GM21526 (cell line): ENCODE measurements at regions not wholly inside any gene's neighbourhood (a gene's known extent, or its start where the extent isn't known, plus 50 kb on each side); places are given as distances from the start of the nearest gene placed in this dataset.
"Not testable (repeated sequence)": the region's sequence is repeated elsewhere in the genome, so short reads cannot be mapped to it uniquely, and the experiment has no call there.

Source experiments
- ATAC-seq: cut with Tn5 transposase; IDR thresholded peaks from one replicate; pipeline ENCODE4 v1.9.1; 2021; ENCODE audit warnings: moderate library complexity; ENCODE audit not compliant: unreplicated experiment, low FRiP score

- no peak for ATAC-seq
Measured at GRCh38 chr7:69256634-69257081, 341.6 kb upstream of the AUTS2 start.

- ATAC-seq, result no peak
Measured at GRCh38 chr7:69257592-69257991, 340.7 kb upstream of the AUTS2 start.

GRCh38 chr7:69259445-69259844 is 338.8 kb upstream of the AUTS2 start:
- ATAC-seq, result no peak

GRCh38 chr7:69260023-69260422 is 338.3 kb upstream of the AUTS2 start:
- ATAC-seq, result no peak

GRCh38 chr7:69263550-69263949 is 334.7 kb upstream of the AUTS2 start:
- ATAC-seq, result no peak

GRCh38 chr7:69269806-69270205 is 328.5 kb upstream of the AUTS2 start:
- ATAC-seq, result no peak

- no peak for ATAC-seq
Measured at GRCh38 chr7:69272101-69272500, 326.2 kb upstream of the AUTS2 start.

GRCh38 chr7:69276011-69276729 is 322.1 kb upstream of the AUTS2 start:
- no peak for ATAC-seq

GRCh38 chr7:69277366-69277765 is 320.9 kb upstream of the AUTS2 start:
- no peak for ATAC-seq

GRCh38 chr7:69282946-69283345 is 315.3 kb upstream of the AUTS2 start:
- ATAC-seq, result no peak

GRCh38 chr7:69283421-69283820 is 314.9 kb upstream of the AUTS2 start:
- ATAC-seq, result no peak

GRCh38 chr7:69285854-69286253 is 312.4 kb upstream of the AUTS2 start:
- no peak for ATAC-seq

- ATAC-seq, result no peak
Measured at GRCh38 chr7:69295977-69296376, 302.3 kb upstream of the AUTS2 start.

GRCh38 chr7:69301253-69301652 is 297.0 kb upstream of the AUTS2 start:
- no peak for ATAC-seq

- ATAC-seq, result no peak
Measured at GRCh38 chr7:69309601-69310000, 288.7 kb upstream of the AUTS2 start.

- ATAC-seq, result no peak
Measured at GRCh38 chr7:69311489-69311888, 286.8 kb upstream of the AUTS2 start.

GRCh38 chr7:69313852-69314251 is 284.4 kb upstream of the AUTS2 start:
- ATAC-seq, result not testable (repeated sequence)

GRCh38 chr7:69318794-69319193 is 279.5 kb upstream of the AUTS2 start:
- no peak for ATAC-seq

GRCh38 chr7:69328516-69328915 is 269.8 kb upstream of the AUTS2 start:
- ATAC-seq, result no peak

GRCh38 chr7:69334701-69335100 is 263.6 kb upstream of the AUTS2 start:
- ATAC-seq, result no peak

- no peak for ATAC-seq
Measured at GRCh38 chr7:69335331-69335730, 262.9 kb upstream of the AUTS2 start.

- ATAC-seq, result no peak
Measured at GRCh38 chr7:69336976-69337375, 261.3 kb upstream of the AUTS2 start.

GRCh38 chr7:69338144-69338543 is 260.1 kb upstream of the AUTS2 start:
- ATAC-seq, result no peak
